ENCODE measurements at regions not wholly inside any gene's neighbourhood (a gene's known extent, or its start where the extent isn't known, plus 50 kb on each side); places are given as distances from the start of the nearest gene placed in this dataset.

DNA sequence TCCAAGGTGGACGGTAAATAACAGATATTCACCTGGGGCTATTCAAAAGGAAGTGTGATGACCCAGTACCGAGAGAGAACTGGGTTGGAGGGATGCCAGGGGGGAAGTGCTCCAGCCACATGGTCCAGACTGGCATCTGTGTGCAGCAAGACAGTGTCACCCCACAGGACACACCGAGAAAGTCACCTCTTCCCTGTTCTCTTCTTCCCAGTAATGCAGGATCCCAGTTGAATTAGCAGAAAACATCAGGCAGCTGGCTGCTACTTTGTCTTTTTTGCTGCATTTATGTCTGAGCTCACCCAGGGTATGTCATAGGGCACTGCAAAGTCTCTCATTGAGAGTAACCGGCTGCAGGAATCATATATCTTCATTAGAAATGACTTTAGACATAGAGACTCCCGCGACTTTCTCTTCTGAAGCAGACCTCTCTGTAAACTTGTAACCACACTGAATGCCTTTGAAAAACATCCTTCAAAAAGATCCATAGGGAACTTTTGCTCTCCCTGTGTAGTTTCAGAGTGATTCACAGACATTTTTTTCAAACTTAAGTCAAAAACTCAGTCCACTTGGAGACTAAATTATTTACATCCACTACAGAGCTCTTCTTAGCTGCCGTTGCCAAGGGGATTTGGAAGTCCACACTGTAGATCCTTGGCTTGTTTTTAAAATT, 609.0 kb upstream of the DPP6 start:
- WGBS: 27% methylated on average over 7 of the region's 7 CpGs
- peak; percentile 23 for DNase-seq (ENCODE audit: extremely low spot score)
- H3K27ac ChIP-seq (ENCODE audit: low read depth): no peak overlapping the region

DNA sequence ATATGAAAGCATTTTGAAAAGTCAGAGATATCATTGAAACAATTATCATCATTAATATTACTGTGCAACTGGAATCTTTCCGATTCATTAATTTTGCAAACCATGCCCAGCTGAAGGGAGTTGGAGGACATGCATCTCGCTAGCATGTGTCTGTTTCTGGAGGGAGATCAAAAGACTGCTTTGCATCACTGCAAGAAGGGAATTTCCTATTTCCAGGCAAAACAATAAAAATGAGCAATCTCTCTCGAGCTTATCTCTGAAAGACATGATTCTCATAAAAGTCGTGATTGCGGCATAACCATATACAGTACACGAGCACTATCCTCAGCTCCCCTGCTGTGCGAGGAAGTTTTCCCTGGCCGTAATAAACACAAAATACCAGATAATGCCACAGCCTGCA, 607.6 kb upstream of the DPP6 start:
- Histone ChIP-seq H3K4me1 (ENCODE audit: insufficient read depth) (no peaks in the 10 kb centered on the region), H3K36me3 (ENCODE audit: insufficient read depth) (no peaks in the 10 kb centered on the region), H3K27ac (ENCODE audit: low read depth) (no peak overlapping the region), H3K4me3 (ENCODE audit: low read depth, low read length) (no peak overlapping the region)
- DNase-seq (ENCODE audit: extremely low spot score): no peak
- 54% methylated on average over 8 of the region's 8 CpGs for WGBS

More for the DNA sequence above, 609.0 kb upstream of the DPP6 start:
- Histone ChIP-seq H3K36me3 (ENCODE audit: insufficient read depth) (no peaks in the 10 kb centered on the region), H3K4me3 (ENCODE audit: low read depth, low read length) (no peak overlapping the region), H3K4me1 (ENCODE audit: insufficient read depth) (no peaks in the 10 kb centered on the region)

DNA sequence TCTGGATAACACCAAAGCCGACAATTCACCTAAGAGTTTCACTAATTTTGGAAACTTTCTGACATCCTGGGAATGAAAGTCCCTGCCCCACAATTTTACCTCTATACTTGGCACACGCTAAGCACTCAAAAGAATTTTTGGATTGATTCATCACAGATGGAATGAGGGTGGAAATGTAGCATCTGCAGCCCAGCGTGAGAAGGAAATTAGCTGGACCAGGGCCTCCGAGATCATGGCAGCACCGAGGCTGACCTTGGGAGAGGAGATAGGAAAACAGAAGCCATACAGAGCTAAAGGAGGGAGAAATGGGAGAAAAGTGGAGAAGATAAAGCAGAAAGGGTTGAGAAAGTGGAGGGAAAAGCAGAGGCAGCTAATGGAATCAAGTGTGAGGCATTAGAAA, 606.6 kb upstream of the DPP6 start:
- H3K27ac ChIP-seq (ENCODE audit: low read depth): no peak overlapping the region
- no peaks in the 10 kb centered on the region for H3K36me3 ChIP-seq (ENCODE audit: insufficient read depth)
- 81% methylated on average over 5 of the region's 5 CpGs for WGBS
- DNase-seq (ENCODE audit: extremely low spot score): no peak
- no peaks in the 10 kb centered on the region for H3K4me1 ChIP-seq (ENCODE audit: insufficient read depth)
- H3K4me3 ChIP-seq (ENCODE audit: low read depth, low read length): no peak overlapping the region

DNA sequence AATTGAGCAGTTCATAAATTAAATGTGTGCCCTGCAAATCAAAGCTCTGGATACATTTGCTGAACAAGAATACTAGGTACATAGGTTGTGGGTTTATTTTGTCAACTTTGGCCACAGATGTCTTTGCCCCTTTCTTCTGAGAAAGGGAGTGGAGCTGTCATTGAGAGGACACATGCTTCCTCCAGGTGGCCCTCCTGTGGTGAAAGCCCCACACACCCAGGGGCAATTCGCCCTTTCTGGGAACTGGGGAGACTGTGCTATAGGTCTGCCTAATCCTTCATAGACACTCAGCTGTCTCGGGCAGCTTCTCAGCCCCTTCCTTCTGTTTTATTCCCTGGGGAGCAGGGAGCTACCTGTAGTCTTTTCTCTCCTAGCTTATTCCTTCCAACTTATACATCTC, 605.7 kb upstream of the DPP6 start:
- no peak overlapping the region for H3K27ac ChIP-seq (ENCODE audit: low read depth)
- H3K4me1 ChIP-seq (ENCODE audit: insufficient read depth): no peaks in the 10 kb centered on the region
- DNase-seq (ENCODE audit: extremely low spot score): no peak
- 81% methylated on average over 2 of the region's 2 CpGs for WGBS
- no peak overlapping the region for H3K4me3 ChIP-seq (ENCODE audit: low read depth, low read length)
- H3K36me3 ChIP-seq (ENCODE audit: insufficient read depth): no peaks in the 10 kb centered on the region

DNA sequence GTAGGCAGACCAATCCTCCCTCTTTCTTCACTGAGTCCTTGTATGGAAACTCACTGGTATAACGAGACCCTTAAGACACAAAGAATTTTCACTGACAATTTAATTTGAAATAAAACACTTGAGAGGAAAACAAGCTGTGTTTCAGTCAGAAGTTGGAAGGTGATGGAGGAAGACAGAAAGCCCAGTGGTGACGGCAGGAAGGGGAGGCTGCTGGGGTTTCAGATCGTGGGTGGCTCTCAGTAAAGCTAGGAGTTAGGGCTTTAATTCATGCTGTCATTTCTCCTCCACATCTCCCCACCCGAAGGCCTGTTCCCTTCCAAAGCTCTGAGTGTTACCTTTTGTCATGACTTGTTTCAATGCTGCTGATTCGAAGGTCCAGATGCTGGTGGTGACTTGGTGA, 605.2 kb upstream of the DPP6 start:
- Histone ChIP-seq H3K36me3 (ENCODE audit: insufficient read depth) (no peaks in the 10 kb centered on the region), H3K4me3 (ENCODE audit: low read depth, low read length) (no peak overlapping the region), H3K27ac (ENCODE audit: low read depth) (no peak overlapping the region), H3K4me1 (ENCODE audit: insufficient read depth) (no peaks in the 10 kb centered on the region)
- no peak for DNase-seq (ENCODE audit: extremely low spot score)
- 45% methylated on average over 5 of the region's 5 CpGs for WGBS

DNA sequence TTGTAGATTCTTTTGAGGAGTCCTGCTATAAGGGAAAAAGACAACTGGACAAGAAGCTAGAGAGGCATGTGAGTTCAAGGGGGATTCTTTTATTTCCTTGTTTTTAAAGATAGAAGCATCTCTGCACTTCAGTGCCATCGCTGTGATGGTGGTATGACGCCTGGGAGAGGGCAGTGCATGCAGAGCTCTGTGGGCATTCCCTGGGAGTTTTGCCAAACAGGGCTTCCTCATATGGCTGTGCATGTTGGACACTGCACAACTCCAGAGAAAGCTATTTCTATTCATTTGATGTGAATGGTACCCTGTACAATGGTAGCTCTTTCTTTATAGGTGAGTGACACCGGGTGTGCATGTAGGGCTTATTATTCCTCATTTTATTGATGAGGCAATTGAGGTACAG, 599.5 kb upstream of the DPP6 start:
- H3K27ac ChIP-seq (ENCODE audit: low read depth): no peak overlapping the region
- 89% methylated on average over 3 of the region's 3 CpGs for WGBS
- DNase-seq (ENCODE audit: extremely low spot score): no peak
- no peaks in the 10 kb centered on the region for H3K4me1 ChIP-seq (ENCODE audit: insufficient read depth)
- no peak overlapping the region for H3K4me3 ChIP-seq (ENCODE audit: low read depth, low read length)
- H3K36me3 ChIP-seq (ENCODE audit: insufficient read depth): no peaks in the 10 kb centered on the region

DNA sequence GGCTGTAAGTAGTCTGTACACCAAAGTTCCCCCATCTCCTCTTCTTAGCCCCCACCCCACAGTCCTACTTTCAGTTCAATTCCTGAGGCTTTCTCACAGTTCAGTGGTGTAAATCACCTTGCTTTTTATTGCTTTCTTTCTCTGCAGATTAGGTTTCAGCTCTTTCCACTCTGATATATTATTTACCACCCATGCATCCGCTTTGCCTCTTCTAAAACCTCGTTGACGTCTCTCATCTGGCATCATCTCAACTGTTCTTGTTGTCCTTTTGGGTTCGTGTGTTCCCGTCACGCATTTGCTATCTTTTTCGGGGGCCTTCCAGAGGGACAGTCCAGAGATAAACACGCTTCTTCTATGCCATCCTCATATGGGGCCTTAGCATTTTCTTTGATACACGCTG, 597.9 kb upstream of the DPP6 start:
- Histone ChIP-seq H3K27ac (ENCODE audit: low read depth) (no peak overlapping the region), H3K4me1 (ENCODE audit: insufficient read depth) (no peaks in the 10 kb centered on the region), H3K4me3 (ENCODE audit: low read depth, low read length) (no peak overlapping the region), H3K36me3 (ENCODE audit: insufficient read depth) (no peaks in the 10 kb centered on the region)
- no peak for DNase-seq (ENCODE audit: extremely low spot score)
- 75% methylated on average over 9 of the region's 9 CpGs for WGBS

DNA sequence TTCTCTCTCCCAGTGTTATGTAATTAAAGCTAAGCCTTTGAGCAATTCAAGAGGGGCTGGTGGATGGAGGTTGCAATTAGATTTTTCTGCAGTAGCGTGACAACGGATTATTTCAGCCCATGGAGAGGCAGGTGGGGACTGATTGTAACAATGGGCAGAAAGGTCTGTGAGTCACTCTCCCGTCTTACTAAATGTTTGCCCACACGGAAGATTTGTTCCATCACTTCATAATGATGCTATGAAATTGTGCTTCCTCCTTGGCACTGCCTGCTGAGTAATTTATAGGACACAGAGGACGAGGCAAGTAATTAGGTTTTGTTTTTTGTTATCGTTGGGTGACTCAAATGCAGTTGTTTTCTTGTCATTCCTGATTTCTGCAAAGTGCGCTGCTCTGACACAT, 594.5 kb upstream of the DPP6 start:
- no peak for DNase-seq (ENCODE audit: extremely low spot score)
- Histone ChIP-seq H3K36me3 (ENCODE audit: insufficient read depth) (no peaks in the 10 kb centered on the region), H3K4me3 (ENCODE audit: low read depth, low read length) (no peak overlapping the region), H3K27ac (ENCODE audit: low read depth) (no peak overlapping the region), H3K4me1 (ENCODE audit: insufficient read depth) (no peaks in the 10 kb centered on the region)
- 67% methylated on average over 7 of the region's 7 CpGs for WGBS

DNA sequence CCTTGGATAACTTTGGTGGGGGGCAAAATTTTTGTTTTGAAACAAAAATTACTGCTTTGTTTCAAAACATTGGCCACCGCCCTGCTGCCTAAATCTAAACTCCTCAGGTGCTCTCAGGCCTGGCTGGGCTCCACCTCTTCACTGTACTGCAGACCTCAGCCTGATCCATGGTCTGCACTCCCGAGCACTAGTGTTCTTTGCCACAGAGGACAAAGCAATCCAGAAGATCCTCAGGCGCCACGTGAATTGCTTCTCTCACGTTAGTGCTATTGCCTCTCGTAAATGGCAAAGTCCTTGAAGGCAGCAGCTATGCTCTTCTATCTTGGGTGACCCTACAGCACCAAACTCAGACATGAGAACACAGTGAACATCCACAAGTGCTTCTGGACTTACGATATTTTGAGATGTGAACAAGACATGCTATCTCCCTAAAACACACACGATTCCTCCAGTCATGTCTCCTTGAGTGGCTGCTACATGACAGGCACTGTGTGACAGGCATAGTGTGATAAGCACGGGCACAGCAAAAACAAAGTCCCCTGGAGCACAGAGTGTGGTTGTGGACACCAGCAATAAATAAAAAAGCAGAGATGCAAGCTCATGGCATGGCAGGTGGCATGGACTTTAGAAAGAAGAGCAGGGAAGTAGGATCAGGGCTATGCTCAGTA, 582.1 kb upstream of the DPP6 start:
- no peak overlapping the region for H3K4me3 ChIP-seq (ENCODE audit: low read depth, low read length)
- no peaks in the 10 kb centered on the region for H3K36me3 ChIP-seq (ENCODE audit: insufficient read depth)
- 60% methylated on average over 9 of the region's 9 CpGs for WGBS
- no peak for DNase-seq (ENCODE audit: extremely low spot score)
- H3K27ac ChIP-seq (ENCODE audit: low read depth): no peak overlapping the region
- no peaks in the 10 kb centered on the region for H3K4me1 ChIP-seq (ENCODE audit: insufficient read depth)

DNA sequence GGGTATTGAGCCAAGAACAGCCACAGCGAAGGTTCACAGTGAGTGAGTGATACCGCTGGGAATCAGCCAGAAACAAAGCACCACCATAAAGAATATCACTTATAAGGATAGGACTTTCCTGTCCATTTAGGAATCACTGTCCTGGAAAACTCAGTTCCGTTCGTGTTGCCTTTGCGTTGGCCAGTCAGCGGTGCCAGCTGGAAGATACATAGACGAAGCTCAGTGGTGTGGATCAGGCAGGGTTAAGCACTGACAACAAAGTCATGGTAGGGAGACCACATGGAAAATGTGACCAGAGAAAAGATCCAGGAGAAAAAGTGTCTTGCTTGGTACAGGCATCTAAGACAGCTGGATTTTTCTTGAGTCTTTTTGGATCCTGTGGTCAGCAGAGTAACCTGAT, 579.7 kb upstream of the DPP6 start:
- Histone ChIP-seq H3K27ac (ENCODE audit: low read depth) (no peak overlapping the region), H3K36me3 (ENCODE audit: insufficient read depth) (no peaks in the 10 kb centered on the region), H3K4me1 (ENCODE audit: insufficient read depth) (no peaks in the 10 kb centered on the region), H3K4me3 (ENCODE audit: low read depth, low read length) (no peak overlapping the region)
- 92% methylated on average over 7 of the region's 7 CpGs for WGBS
- no peak for DNase-seq (ENCODE audit: extremely low spot score)

DNA sequence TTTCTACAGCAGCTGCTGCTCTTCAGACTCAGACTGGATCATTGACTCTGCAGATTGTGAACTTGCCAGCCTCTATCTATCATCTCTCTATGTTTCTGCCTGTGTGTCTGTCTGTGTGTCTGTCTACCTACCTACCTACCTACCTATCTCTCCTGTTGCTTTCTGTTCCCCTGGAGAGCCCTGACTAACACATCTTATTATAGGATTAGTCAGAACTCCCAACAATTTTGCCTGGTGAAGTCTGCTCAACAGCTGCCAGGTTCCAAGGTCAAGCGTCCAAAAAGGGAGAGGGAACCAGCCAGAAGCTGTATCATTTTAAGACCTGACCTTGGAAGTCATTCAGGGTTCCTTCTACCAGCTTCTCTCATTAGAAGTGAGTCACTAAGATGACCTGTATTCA, 579.0 kb upstream of the DPP6 start:
- H3K27ac ChIP-seq (ENCODE audit: low read depth): no peak overlapping the region
- H3K36me3 ChIP-seq (ENCODE audit: insufficient read depth): no peaks in the 10 kb centered on the region
- H3K4me1 ChIP-seq (ENCODE audit: insufficient read depth): no peaks in the 10 kb centered on the region
- no peak for DNase-seq (ENCODE audit: extremely low spot score)
- WGBS: 47% methylated on average over 1 of the region's 1 CpG
- H3K4me3 ChIP-seq (ENCODE audit: low read depth, low read length): no peak overlapping the region

DNA sequence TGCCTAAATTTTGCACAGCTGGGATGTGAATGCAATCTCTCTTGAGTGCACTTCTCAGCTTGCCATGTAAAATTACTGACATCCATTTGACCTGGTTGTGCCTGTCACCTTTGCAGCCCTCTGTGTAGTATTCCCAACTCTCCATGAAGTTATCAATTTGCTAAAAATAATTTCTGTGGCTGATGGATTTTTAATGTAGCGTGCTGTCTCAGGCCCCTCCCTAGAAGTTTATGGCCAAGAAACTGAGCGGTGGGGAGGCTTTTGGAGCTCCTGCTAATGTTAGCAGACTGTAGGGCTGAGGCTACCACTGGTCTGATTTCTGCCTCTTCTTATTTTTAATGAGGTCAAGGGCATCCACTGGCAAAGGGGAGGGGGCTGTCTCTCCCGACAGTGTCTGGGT, 577.0 kb upstream of the DPP6 start:
- H3K4me3 ChIP-seq (ENCODE audit: low read depth, low read length): no peak overlapping the region
- WGBS: 67% methylated on average over 3 of the region's 3 CpGs
- DNase-seq (ENCODE audit: extremely low spot score): no peak
- no peaks in the 10 kb centered on the region for H3K36me3 ChIP-seq (ENCODE audit: insufficient read depth)
- no peak overlapping the region for H3K27ac ChIP-seq (ENCODE audit: low read depth)
- no peaks in the 10 kb centered on the region for H3K4me1 ChIP-seq (ENCODE audit: insufficient read depth)

DNA sequence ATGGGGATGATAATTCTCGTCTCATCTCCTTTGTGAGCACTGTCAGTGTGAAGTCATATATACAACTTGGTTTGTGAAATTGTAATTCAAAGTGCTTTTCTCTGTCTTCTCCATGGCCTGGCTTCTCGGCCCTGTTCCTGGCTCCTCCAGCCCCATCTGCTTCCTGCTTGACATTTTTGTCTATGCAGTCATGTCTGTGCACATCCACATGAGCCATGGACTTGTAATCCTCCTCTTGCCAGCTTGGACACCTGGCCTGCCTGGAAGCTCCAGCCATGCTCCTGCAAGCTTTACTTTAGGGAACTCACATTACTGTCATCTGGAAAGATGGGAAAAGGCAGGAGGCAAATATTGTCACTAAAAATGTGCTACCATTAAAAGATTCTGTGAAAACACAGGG, 576.0 kb upstream of the DPP6 start:
- H3K4me3 ChIP-seq (ENCODE audit: low read depth, low read length): no peak overlapping the region
- no peaks in the 10 kb centered on the region for H3K4me1 ChIP-seq (ENCODE audit: insufficient read depth)
- WGBS: 75% methylated on average over 2 of the region's 2 CpGs
- no peaks in the 10 kb centered on the region for H3K36me3 ChIP-seq (ENCODE audit: insufficient read depth)
- H3K27ac ChIP-seq (ENCODE audit: low read depth): no peak overlapping the region
- DNase-seq (ENCODE audit: extremely low spot score): no peak

DNA sequence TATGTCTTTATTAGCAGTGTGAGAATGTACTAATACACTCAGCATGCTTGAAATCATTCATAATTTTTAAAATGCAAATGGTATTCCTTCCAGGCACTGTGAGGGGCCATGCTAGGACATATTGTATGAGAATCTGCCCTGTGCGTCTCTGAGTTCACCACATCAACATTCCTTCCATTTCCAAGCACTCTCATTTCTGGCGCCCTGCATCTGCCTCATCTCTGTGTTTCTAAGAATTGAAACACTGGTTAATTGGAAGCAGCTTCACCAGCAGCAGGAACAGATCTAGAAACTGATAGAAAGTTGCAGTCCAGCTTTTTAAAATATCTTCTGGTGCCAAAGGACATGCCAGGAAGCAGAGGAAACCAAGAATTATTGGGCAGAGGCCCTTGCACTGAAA, 555.9 kb upstream of the DPP6 start:
- Histone ChIP-seq H3K27ac (ENCODE audit: low read depth) (no peak overlapping the region), H3K4me1 (ENCODE audit: insufficient read depth) (no peaks in the 10 kb centered on the region), H3K36me3 (ENCODE audit: insufficient read depth) (no peaks in the 10 kb centered on the region), H3K4me3 (ENCODE audit: low read depth, low read length) (no peak overlapping the region)
- WGBS: 53% methylated on average over 2 of the region's 2 CpGs
- no peak for DNase-seq (ENCODE audit: extremely low spot score)

Data from urinary bladder (tissue), 3 donors.